ENCODE measurements at regions not wholly inside any gene's neighbourhood (a gene's known extent, or its start where the extent isn't known, plus 50 kb on each side); places are given as distances from the start of the nearest gene placed in this dataset.
"Not testable (repeated sequence)": the region's sequence is repeated elsewhere in the genome, so short reads cannot be mapped to it uniquely, and the experiment has no call there.

DNA sequence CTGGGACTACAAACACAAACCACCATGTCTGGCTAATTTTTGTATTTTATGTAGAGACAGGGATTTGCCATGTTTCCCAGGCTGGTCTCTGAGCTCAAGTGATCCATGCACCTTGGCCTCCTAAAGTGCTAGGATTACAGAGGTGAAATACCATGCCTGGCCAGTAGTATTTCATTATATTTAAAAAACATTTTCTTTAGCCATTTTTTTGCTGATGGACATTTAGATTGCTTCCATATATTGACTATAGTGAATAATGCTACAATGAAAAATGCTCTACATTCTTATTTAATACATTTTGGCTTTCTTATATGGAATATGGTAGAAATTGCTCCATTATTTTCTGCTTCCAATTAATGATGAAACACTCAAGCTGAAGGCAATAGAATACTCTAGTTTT lies 1439.7 kb downstream of the FSTL5 start:
- TF ChIP-seq EP300 (IDR thresholded peaks at IDR 0.05): no peak
- TF ChIP-seq POLR2A (IDR thresholded peaks at IDR 0.05): no peak
- TF ChIP-seq, protein P1, sequence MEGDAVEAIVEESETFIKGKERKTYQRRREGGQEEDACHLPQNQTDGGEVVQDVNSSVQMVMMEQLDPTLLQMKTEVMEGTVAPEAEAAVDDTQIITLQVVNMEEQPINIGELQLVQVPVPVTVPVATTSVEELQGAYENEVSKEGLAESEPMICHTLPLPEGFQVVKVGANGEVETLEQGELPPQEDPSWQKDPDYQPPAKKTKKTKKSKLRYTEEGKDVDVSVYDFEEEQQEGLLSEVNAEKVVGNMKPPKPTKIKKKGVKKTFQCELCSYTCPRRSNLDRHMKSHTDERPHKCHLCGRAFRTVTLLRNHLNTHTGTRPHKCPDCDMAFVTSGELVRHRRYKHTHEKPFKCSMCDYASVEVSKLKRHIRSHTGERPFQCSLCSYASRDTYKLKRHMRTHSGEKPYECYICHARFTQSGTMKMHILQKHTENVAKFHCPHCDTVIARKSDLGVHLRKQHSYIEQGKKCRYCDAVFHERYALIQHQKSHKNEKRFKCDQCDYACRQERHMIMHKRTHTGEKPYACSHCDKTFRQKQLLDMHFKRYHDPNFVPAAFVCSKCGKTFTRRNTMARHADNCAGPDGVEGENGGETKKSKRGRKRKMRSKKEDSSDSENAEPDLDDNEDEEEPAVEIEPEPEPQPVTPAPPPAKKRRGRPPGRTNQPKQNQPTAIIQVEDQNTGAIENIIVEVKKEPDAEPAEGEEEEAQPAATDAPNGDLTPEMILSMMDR (IDR thresholded peaks at IDR 0.05): no peak
- H3K27ac ChIP-seq: no peak overlapping the region
- H3K36me3 ChIP-seq: no peaks in the 10 kb centered on the region
- no peak overlapping the region for H3K4me3 ChIP-seq
- H3K27me3 ChIP-seq: no peaks in the 10 kb centered on the region
- no peak for DNase-seq (ENCODE audit: low spot score in 2 of 2)
- no peaks in the 10 kb centered on the region for H3K9me3 ChIP-seq
- no peaks in the 10 kb centered on the region for H3K4me1 ChIP-seq

DNA sequence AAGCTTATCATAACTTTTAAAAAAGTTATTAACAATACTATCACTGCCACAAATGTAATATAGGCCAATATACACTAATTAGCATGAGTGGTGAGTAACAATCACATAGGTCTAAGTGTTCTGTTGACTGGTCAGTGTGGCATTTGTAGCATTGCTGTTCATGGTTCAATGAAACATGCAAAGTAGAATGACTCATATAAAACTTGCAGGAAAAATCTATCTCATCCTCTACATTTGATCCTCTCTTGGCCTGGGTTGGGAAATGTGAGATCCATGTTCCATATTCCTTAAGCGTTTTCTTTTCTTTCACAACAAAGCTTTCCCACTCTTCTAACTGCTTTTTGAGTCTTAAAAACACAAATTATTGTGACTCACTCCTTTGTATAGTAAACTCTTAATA lies 1418.7 kb downstream of the FSTL5 start:
- Histone ChIP-seq H3K27ac (no peak overlapping the region), H3K36me3 (no peaks in the 10 kb centered on the region), H3K9me3 (peaks cover 0 to 3% (median 0%) of the 10 kb centered on the region in 4 donors), H3K4me1 (no peaks in the 10 kb centered on the region), H3K4me3 (no peak overlapping the region), H3K27me3 (no peaks in the 10 kb centered on the region)
- TF ChIP-seq EP300 (IDR thresholded peaks at IDR 0.05): no peak
- TF ChIP-seq, protein P1 (IDR thresholded peaks at IDR 0.05): no peak
- no peak for TF ChIP-seq POLR2A (IDR thresholded peaks at IDR 0.05)
- 89 to 93% methylated on average over 1 of the region's 1 CpG for WGBS, 2 donors
- no peak for DNase-seq (ENCODE audit: low spot score in 2 of 2)

DNA sequence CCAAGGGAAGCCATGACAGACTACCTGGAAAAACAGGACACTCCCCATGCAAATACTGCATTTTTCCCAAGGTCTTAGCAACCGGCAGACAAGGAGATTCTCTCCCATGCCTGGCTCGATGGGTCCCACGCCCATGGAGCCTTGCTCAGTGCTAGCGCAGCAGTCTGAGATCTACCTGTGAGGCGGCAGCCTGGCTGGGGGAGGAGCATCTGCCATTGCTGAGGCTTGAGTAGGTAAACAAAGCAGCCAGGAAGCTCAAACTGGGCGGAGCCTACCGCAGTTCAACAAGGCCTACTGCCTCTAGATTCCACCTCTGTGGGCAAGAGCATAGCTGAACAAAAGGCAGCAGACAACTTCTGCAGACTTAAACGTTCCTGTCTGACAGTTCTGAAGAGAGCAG lies 1417.2 kb downstream of the FSTL5 start:
- WGBS, 2 donors: 78 to 83% methylated on average over 1 to 5 of the region's 8 CpGs
- not testable (repeated sequence) for H3K4me1 ChIP-seq; H3K9me3 ChIP-seq; DNase-seq (ENCODE audit: low spot score in 2 of 2); H3K27me3 ChIP-seq; H3K27ac ChIP-seq; H3K36me3 ChIP-seq; H3K4me3 ChIP-seq

DNA sequence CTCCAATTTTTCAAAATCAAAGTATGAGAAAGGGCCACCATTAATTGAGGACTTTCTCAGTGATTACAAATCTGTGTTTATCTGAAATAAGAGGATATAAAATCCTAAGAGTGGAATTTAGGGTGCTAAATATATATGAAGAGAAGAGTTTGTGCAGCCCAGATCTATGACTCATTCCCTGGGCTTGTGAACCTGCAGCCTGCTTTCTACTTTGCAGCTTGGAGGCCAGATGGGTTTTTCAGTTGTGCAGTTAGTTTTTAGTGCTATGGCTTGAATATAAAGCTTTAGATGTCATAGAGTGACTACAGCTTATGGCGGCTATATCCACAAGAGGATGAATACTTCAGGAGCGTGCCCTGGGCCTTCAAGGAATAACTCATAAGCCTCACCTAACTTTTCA lies 1391.1 kb downstream of the FSTL5 start:
- no peaks in the 10 kb centered on the region for H3K9me3 ChIP-seq
- H3K27ac ChIP-seq: no peak overlapping the region
- no peaks in the 10 kb centered on the region for H3K4me1 ChIP-seq
- H3K36me3 ChIP-seq: no peaks in the 10 kb centered on the region
- TF ChIP-seq POLR2A (IDR thresholded peaks at IDR 0.05) (no peak), EP300 (IDR thresholded peaks at IDR 0.05) (no peak)
- TF ChIP-seq, protein P1 (IDR thresholded peaks at IDR 0.05): no peak
- no peaks in the 10 kb centered on the region for H3K27me3 ChIP-seq
- no peak for DNase-seq (ENCODE audit: low spot score in 2 of 2)
- WGBS, 2 donors: 77 to 84% methylated on average over 2 of the region's 2 CpGs
- H3K4me3 ChIP-seq: no peak overlapping the region

DNA sequence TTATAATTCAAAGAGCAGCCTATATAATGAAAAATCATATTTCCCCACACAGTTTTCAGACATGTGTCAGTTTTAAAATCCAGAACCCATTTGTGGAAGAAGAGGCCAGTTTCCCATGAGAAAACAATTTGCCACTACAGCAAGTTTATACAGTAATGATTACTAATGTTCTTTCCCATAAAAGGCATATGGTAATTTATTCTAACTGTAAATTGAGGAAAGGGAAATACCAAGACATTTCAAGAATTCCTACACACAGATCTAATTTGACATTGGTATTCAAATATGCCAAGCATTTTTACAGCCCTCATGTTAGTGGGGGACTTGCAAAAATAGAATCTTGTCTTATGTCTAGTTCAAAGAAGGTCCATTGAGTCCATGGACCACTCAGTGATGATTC lies 1368.6 kb downstream of the FSTL5 start:
- H3K27me3 ChIP-seq: no peaks in the 10 kb centered on the region
- no peak for DNase-seq (ENCODE audit: low spot score in 2 of 2)
- peaks cover 0 to 16% (median 0%) of the 10 kb centered on the region in 4 donors for H3K9me3 ChIP-seq

DNA sequence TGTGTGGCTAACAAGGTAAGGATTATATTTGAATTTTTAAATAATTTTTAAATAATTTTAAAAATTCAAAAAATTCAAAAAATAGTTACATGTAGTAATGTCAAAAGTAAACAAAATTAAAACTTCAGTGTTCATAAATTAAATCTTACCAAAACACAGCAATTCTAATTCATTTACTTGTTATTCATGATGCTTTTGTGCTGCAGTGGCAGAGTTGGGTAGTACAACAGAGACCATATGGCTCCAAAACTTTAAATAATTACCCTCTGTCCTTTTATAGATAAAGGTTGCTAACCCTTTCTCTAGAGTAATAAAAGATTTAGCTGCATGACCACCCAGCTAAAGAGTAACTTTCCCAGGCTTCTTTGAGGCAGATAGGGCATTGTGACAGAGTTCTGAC lies 1355.6 kb downstream of the FSTL5 start:
- Histone ChIP-seq H3K9me3 (no peaks in the 10 kb centered on the region), H3K27ac (no peak overlapping the region), H3K27me3 (no peaks in the 10 kb centered on the region), H3K36me3 (no peaks in the 10 kb centered on the region), H3K4me3 (no peak overlapping the region), H3K4me1 (no peaks in the 10 kb centered on the region)
- no peak for TF ChIP-seq POLR2A (IDR thresholded peaks at IDR 0.05)
- TF ChIP-seq, protein P1 (IDR thresholded peaks at IDR 0.05): no peak
- TF ChIP-seq EP300 (IDR thresholded peaks at IDR 0.05): no peak
- DNase-seq (ENCODE audit: low spot score in 2 of 2): no peak

More for the DNA sequence above, 1368.6 kb downstream of the FSTL5 start:
- no peak for TF ChIP-seq EP300 (IDR thresholded peaks at IDR 0.05)
- TF ChIP-seq POLR2A (IDR thresholded peaks at IDR 0.05): no peak
- TF ChIP-seq, protein P1 (IDR thresholded peaks at IDR 0.05): no peak
- Histone ChIP-seq H3K4me1 (no peaks in the 10 kb centered on the region), H3K4me3 (no peak overlapping the region), H3K36me3 (no peaks in the 10 kb centered on the region), H3K27ac (no peak overlapping the region)
